ENCODE measurements at regions not wholly inside any gene's neighbourhood (a gene's known extent, or its start where the extent isn't known, plus 50 kb on each side); places are given as distances from the start of the nearest gene placed in this dataset.

- Histone ChIP-seq H3K4me2 (ENCODE audit: insufficient read depth, low read length) (no peak overlapping the region), H3K27ac (ENCODE audit: insufficient read depth, low read depth, low read length) (no peak overlapping the region), H3K4me1 (ENCODE audit: control insufficient read depth, extremely low read depth, insufficient read depth, low read length) (no peaks in the 10 kb centered on the region), H3K79me2 (ENCODE audit: control insufficient read depth, insufficient read depth, low read length) (no peaks in the 10 kb centered on the region), H4K20me1 (replicated peaks; ENCODE audit: control insufficient read depth, extremely low read depth, insufficient read depth, low read length) (no peaks in the 10 kb centered on the region), H2AFZ (ENCODE audit: low read depth, low read length) (no peak overlapping the region), H3K9me3 (replicated peaks; ENCODE audit: control insufficient read depth, insufficient read depth, low read length) (no peaks in the 10 kb centered on the region), H3K27me3 (ENCODE audit: control insufficient read depth in 2 of 2, insufficient read depth in 2 of 2, low read length in 2 of 2) (no peaks in the 10 kb centered on the region), H3K4me3 (replicated peaks in 1 of 3; ENCODE audit: insufficient read depth in 1 of 3, low read depth in 1 of 3, low read length in 3 of 3) (no peak overlapping the region), H3K36me3 (ENCODE audit: control insufficient read depth in 2 of 2, extremely low read depth in 1 of 2, insufficient read depth in 2 of 2, low read length in 2 of 2) (no peaks in the 10 kb centered on the region), H3K9ac (replicated peaks; ENCODE audit: extremely low read depth, insufficient read depth, low read length) (no peak overlapping the region), H3K9me1 (replicated peaks; ENCODE audit: control insufficient read depth, extremely low read depth, insufficient read depth, low read length) (no peaks in the 10 kb centered on the region)
- BruUV-seq (replicated peaks): no TSS peak
- ChIA-PET CTCF (no interaction called here), POLR2A (no interaction called here)
- dilution Hi-C loops (cut with MboI; ENCODE audit: extremely low pct_ligation_motif_present, low sequenced_read_pairs): no loop called here
- intact Hi-C loops (cut with micrococcal nuclease): no loop called here
- FAIRE-seq (no peak), DNase-seq (ENCODE audit: low read depth, low spot score) (peak; percentile 12)
- TF ChIP-seq, protein P1, sequence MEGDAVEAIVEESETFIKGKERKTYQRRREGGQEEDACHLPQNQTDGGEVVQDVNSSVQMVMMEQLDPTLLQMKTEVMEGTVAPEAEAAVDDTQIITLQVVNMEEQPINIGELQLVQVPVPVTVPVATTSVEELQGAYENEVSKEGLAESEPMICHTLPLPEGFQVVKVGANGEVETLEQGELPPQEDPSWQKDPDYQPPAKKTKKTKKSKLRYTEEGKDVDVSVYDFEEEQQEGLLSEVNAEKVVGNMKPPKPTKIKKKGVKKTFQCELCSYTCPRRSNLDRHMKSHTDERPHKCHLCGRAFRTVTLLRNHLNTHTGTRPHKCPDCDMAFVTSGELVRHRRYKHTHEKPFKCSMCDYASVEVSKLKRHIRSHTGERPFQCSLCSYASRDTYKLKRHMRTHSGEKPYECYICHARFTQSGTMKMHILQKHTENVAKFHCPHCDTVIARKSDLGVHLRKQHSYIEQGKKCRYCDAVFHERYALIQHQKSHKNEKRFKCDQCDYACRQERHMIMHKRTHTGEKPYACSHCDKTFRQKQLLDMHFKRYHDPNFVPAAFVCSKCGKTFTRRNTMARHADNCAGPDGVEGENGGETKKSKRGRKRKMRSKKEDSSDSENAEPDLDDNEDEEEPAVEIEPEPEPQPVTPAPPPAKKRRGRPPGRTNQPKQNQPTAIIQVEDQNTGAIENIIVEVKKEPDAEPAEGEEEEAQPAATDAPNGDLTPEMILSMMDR (IDR thresholded peaks at IDR 0.05; ENCODE audit: extremely low read depth in 1 of 2, insufficient read depth in 1 of 2, low read depth in 1 of 2, low read length in 2 of 2): no peak
- no peak for TF ChIP-seq EZH2 (IDR thresholded peaks at IDR 0.05; ENCODE audit: borderline replicate concordance, low read depth, low read length, severe bottlenecking)
- no peak for TF ChIP-seq MYC (IDR thresholded peaks at IDR 0.05; ENCODE audit: low read depth, low read length)
- TF ChIP-seq POLR2A (IDR thresholded peaks at IDR 0.05; ENCODE audit: low read depth, low read length): no peak
- no peak for TF ChIP-seq POLR2AphosphoS5 (IDR thresholded peaks at IDR 0.05; ENCODE audit: insufficient read depth, low read depth, low read length)
- no peak for TF ChIP-seq JUN (IDR thresholded peaks at IDR 0.05; ENCODE audit: borderline replicate concordance, insufficient read depth, insufficient read length, low read depth)
- no peak for TF ChIP-seq GATA2 (IDR thresholded peaks at IDR 0.05; ENCODE audit: insufficient read depth, insufficient read length, low read depth, low read length)
- no peak for TF ChIP-seq MAX (IDR thresholded peaks at IDR 0.05; ENCODE audit: insufficient read depth, insufficient read length)
- TF ChIP-seq FOS (IDR thresholded peaks at IDR 0.05; ENCODE audit: borderline replicate concordance, insufficient read depth, low read length): no peak
Measured at GRCh38 chr11:103714246-103714645, 322.2 kb upstream of the DDI1 start.
